Gastroesophageal sphincter (tissue), 3 donors: ENCODE measurements at regions not wholly inside any gene's neighbourhood (a gene's known extent, or its start where the extent isn't known, plus 50 kb on each side); places are given as distances from the start of the nearest gene placed in this dataset.
"Not testable (repeated sequence)": the region's sequence is repeated elsewhere in the genome, so short reads cannot be mapped to it uniquely, and the experiment has no call there.

Source experiments
- CTCF ChIP-seq, 4 experiments: fragments of 200-600 bp in 2 of 4; fragments of 450-650 bp in 2 of 4; sonication (generic) in 1 of 4; IDR thresholded peaks; one replicate each; pipeline ENCODE4 v1.5.1; 2017 to 2019; ENCODE audit warnings: antibody characterized with exemption in 4 of 4, mild to moderate bottlenecking in 2 of 4, moderate library complexity in 2 of 4
- EP300 ChIP-seq: sonication (generic); formaldehyde crosslinking; IDR thresholded peaks from one replicate; pipeline ENCODE4 v1.6.1; 2017; ENCODE audit warnings: antibody characterized with exemption, mild to moderate bottlenecking
- POLR2A ChIP-seq, 2 donors: fragments of 450-650 bp; IDR thresholded peaks; one replicate each; pipeline ENCODE4 v1.6.1; 2017; ENCODE audit warnings: antibody characterized with exemption in 2 of 2, mild to moderate bottlenecking in 2 of 2, moderate library complexity in 1 of 2
- POLR2AphosphoS5 ChIP-seq: sonication (generic); formaldehyde crosslinking; IDR thresholded peaks from one replicate; pipeline ENCODE4 v1.6.1; 2017; ENCODE audit warnings: antibody characterized with exemption

- TF ChIP-seq CTCF (IDR thresholded peaks at IDR 0.05); POLR2A (IDR thresholded peaks at IDR 0.05); POLR2AphosphoS5; EP300: not testable (repeated sequence)
These were observed 1208.8 kb downstream of the PLA2G4A start for GRCh38 chr1:188037572-188037971.
